Sigmoid colon (tissue), 6 donors: ENCODE measurements at regions not wholly inside any gene's neighbourhood (a gene's known extent, or its start where the extent isn't known, plus 50 kb on each side); places are given as distances from the start of the nearest gene placed in this dataset.

Experiments
- DNase-seq: peaks from one replicate; pipeline ENCODE4 v3.0.0-alpha.2; 2019
- H3K27ac ChIP-seq, 4 donors: fragments of 200-600 bp; sonication (generic); one replicate each; pipeline ENCODE4 v1.5.1; 2016 to 2019; ENCODE audit warnings: mild to moderate bottlenecking in 1 of 4
- H3K27me3 ChIP-seq, 3 donors: fragments of 200-600 bp; sonication (generic); one replicate each; pipeline ENCODE4 v1.5.1; 2019; ENCODE audit warnings: mild to moderate bottlenecking in 1 of 3
- H3K36me3 ChIP-seq, 4 donors: fragments of 200-600 bp; sonication (generic); one replicate each; pipeline ENCODE4 v1.5.1; 2016 to 2019
- H3K4me1 ChIP-seq, 4 donors: fragments of 200-600 bp; sonication (generic); one replicate each; pipeline ENCODE4 v1.5.1; 2017 to 2019
- H3K4me3 ChIP-seq, 4 donors: fragments of 200-600 bp; sonication (generic); one replicate each; pipeline ENCODE4 v1.5.1; 2017 to 2019; ENCODE audit warnings: mild to moderate bottlenecking in 2 of 4, moderate library complexity in 1 of 4
- H3K9me3 ChIP-seq, 4 donors: fragments of 200-600 bp in 3 of 4; sonication (generic) in 3 of 4; one replicate each; pipeline versions ENCODE4 v1.5.1 to v1.6.1; 2013 to 2019
- CTCF ChIP-seq, 4 experiments: fragments of 450-650 bp in 3 of 4; fragments of 200-600 bp in 1 of 4; IDR thresholded peaks; one replicate each; pipeline ENCODE4 v1.5.1; 2016 to 2019; ENCODE audit warnings: antibody characterized with exemption in 4 of 4, mild to moderate bottlenecking in 3 of 4, moderate library complexity in 2 of 4
- EP300 ChIP-seq, 4 donors: sonication (generic); formaldehyde crosslinking; IDR thresholded peaks; one replicate each; pipeline ENCODE4 v1.6.1; 2017; ENCODE audit warnings: antibody characterized with exemption in 4 of 4
- POLR2A ChIP-seq, 2 donors: fragments of 450-650 bp; IDR thresholded peaks; one replicate each; pipeline ENCODE4 v1.6.1; 2016; ENCODE audit warnings: antibody characterized with exemption in 2 of 2, mild to moderate bottlenecking in 2 of 2, moderate library complexity in 2 of 2
- POLR2AphosphoS5 ChIP-seq, 4 donors: sonication (generic); formaldehyde crosslinking; IDR thresholded peaks; one replicate each; pipeline ENCODE4 v1.6.1; 2017; ENCODE audit warnings: antibody characterized with exemption in 4 of 4
- WGBS, 2 donors: extraction: QIAGEN DNeasy Blood & Tissue Kit; methylation state at CpG; one replicate each; pipeline ENCODE4 v1.1.7; 2013; 5-methylcytosine and 5-hydroxymethylcytosine counted together
- intact Hi-C: fragments of 100-400 bp; cut with DNase I; formaldehyde crosslinking; loops from one replicate; pipeline ENCODE4 v1.15.1; 2023
- donor health status: healthy with polysubstance abuse.
- donor health status: healthy.

- no peak for DNase-seq
- Histone ChIP-seq H3K36me3 (no peaks in the 10 kb centered on the region), H3K4me3 (no peak overlapping the region), H3K4me1 (peaks cover 0 to 7% (median 3%) of the 10 kb centered on the region in 4 donors), H3K27me3 (no peaks in the 10 kb centered on the region), H3K9me3 (no peaks in the 10 kb centered on the region), H3K27ac (no peak overlapping the region)
- intact Hi-C loops = no loop called here
- 5 to 58% methylated on average over 1 of the region's 1 CpG for WGBS, 2 donors
- TF ChIP-seq EP300 (IDR thresholded peaks at IDR 0.05) = no peak
- no peak for TF ChIP-seq POLR2AphosphoS5 (IDR thresholded peaks at IDR 0.05)
- TF ChIP-seq POLR2A (IDR thresholded peaks at IDR 0.05) = no peak
- TF ChIP-seq CTCF (IDR thresholded peaks at IDR 0.05) = no peak
Observed at GRCh38 chr7:46549347-46549746, 628.3 kb upstream of the IGFBP3 start.

GRCh38 chr7:46547044-46547443, 626.0 kb upstream of the IGFBP3 start:
- intact Hi-C loops = no loop called here
- Histone ChIP-seq H3K27ac (no peak overlapping the region), H3K36me3 (no peaks in the 10 kb centered on the region), H3K4me1 (peaks cover 0 to 8% (median 4%) of the 10 kb centered on the region in 4 donors), H3K27me3 (no peaks in the 10 kb centered on the region), H3K4me3 (no peak overlapping the region), H3K9me3 (no peaks in the 10 kb centered on the region)
- DNase-seq = no peak
- TF ChIP-seq CTCF (IDR thresholded peaks at IDR 0.05) (no peak), POLR2AphosphoS5 (IDR thresholded peaks at IDR 0.05) (no peak), EP300 (IDR thresholded peaks at IDR 0.05) (no peak), POLR2A (IDR thresholded peaks at IDR 0.05) (no peak)

- no peak overlapping the region for H3K27ac ChIP-seq
- intact Hi-C loops = no loop called here
- H3K4me3 ChIP-seq = no peak overlapping the region
- no peaks in the 10 kb centered on the region for H3K27me3 ChIP-seq
- DNase-seq = no peak
- 77 to 82% methylated on average over 1 of the region's 1 CpG for WGBS, 2 donors
- TF ChIP-seq CTCF (IDR thresholded peaks at IDR 0.05) = no peak
- no peak for TF ChIP-seq EP300 (IDR thresholded peaks at IDR 0.05)
- no peak for TF ChIP-seq POLR2A (IDR thresholded peaks at IDR 0.05)
- TF ChIP-seq POLR2AphosphoS5 (IDR thresholded peaks at IDR 0.05) = no peak
- H3K36me3 ChIP-seq = no peaks in the 10 kb centered on the region
- peaks cover 0 to 8% (median 3%) of the 10 kb centered on the region in 4 donors for H3K4me1 ChIP-seq
- H3K9me3 ChIP-seq = no peaks in the 10 kb centered on the region
Observed at GRCh38 chr7:46545790-46546189, 624.7 kb upstream of the IGFBP3 start.

- no peak for TF ChIP-seq EP300 (IDR thresholded peaks at IDR 0.05)
- TF ChIP-seq POLR2A (IDR thresholded peaks at IDR 0.05) = no peak
- no peak for TF ChIP-seq POLR2AphosphoS5 (IDR thresholded peaks at IDR 0.05)
- no peak for TF ChIP-seq CTCF (IDR thresholded peaks at IDR 0.05)
- no peak for DNase-seq
- intact Hi-C loops = no loop called here
- Histone ChIP-seq H3K9me3 (no peaks in the 10 kb centered on the region), H3K27me3 (no peaks in the 10 kb centered on the region), H3K27ac (no peak overlapping the region), H3K4me1 (peaks cover 0 to 8% (median 0%) of the 10 kb centered on the region in 4 donors), H3K4me3 (no peak overlapping the region), H3K36me3 (no peaks in the 10 kb centered on the region)
- WGBS, 2 donors = 16 to 38% methylated on average over 2 of the region's 2 CpGs
Observed at GRCh38 chr7:46544396-46545008, 623.4 kb upstream of the IGFBP3 start.

GRCh38 chr7:46542076-46542475, 621.0 kb upstream of the IGFBP3 start:
- Histone ChIP-seq H3K9me3 (no peaks in the 10 kb centered on the region), H3K4me1 (peaks cover 0 to 8% (median 0%) of the 10 kb centered on the region in 4 donors), H3K27ac (no peak overlapping the region), H3K36me3 (no peaks in the 10 kb centered on the region), H3K27me3 (no peaks in the 10 kb centered on the region), H3K4me3 (no peak overlapping the region)
- TF ChIP-seq CTCF (IDR thresholded peaks at IDR 0.05) (no peak), POLR2AphosphoS5 (IDR thresholded peaks at IDR 0.05) (no peak), EP300 (IDR thresholded peaks at IDR 0.05) (no peak), POLR2A (IDR thresholded peaks at IDR 0.05) (no peak)
- intact Hi-C loops = no loop called here
- 20 to 70% methylated on average over 1 of the region's 1 CpG for WGBS, 2 donors
- DNase-seq = no peak
